ENCODE measurements at regions not wholly inside any gene's neighbourhood (a gene's known extent, or its start where the extent isn't known, plus 50 kb on each side); places are given as distances from the start of the nearest gene placed in this dataset.

GRCh38 chr1:47580451-47580995 is 142.7 kb downstream of the FOXD2 start:
- TF ChIP-seq POLR2A (IDR thresholded peaks at IDR 0.05) = no peak
- TF ChIP-seq CTCF (IDR thresholded peaks at IDR 0.05) = no peak

Data from uterus (tissue), 2 donors.